ENCODE measurements at regions not wholly inside any gene's neighbourhood (a gene's known extent, or its start where the extent isn't known, plus 50 kb on each side); places are given as distances from the start of the nearest gene placed in this dataset.

DNA sequence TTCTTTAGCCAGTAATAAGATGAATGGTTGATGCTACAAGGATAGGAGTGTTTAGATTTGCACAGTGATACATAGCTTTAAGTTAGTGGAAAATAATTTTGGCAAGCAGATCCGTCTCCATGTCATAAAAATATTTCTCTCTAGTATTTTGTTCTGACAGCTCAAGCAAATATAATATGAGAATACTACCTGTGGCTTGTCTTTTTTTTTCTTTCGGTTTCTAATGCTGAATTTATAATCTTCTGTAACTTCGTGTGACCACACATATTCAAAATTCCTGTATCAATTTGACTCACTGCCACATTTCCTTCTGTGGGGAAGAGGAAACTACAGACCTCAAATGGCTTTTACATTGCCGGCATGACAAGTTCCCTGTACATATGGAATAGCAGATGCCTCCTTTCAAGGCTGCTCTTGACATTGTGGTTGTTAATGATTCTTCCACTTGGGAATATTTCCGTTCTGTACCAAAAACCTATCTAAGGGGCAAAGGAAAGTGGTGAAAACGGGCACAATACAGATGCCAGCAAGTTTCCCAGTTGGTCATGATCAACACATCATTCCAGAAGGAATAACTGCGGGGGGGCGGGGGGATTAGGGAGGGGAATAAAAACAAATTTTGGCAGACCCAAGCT lies 103.6 kb upstream of the CCDC91 start:
- H3K27ac ChIP-seq (ENCODE audit: low read length), result no peak overlapping the region
- no peaks in the 10 kb centered on the region for H3F3A ChIP-seq (ENCODE audit: insufficient read depth, low read length, poor library complexity, severe bottlenecking)
- H3K4me3 ChIP-seq (ENCODE audit: low read length), result no peak overlapping the region
- no peaks in the 10 kb centered on the region for H3K9me2 ChIP-seq (ENCODE audit: insufficient read depth, low read length)
- H3K9ac ChIP-seq (ENCODE audit: low read length), result no peak overlapping the region
- H3K36me3 ChIP-seq (ENCODE audit: insufficient read depth, low read length), result no peaks in the 10 kb centered on the region
- no peaks in the 10 kb centered on the region for H3K27me3 ChIP-seq (ENCODE audit: insufficient read depth, low read depth, low read length)
- H3K79me2 ChIP-seq (replicated peaks; ENCODE audit: insufficient read depth, low read length), result no peaks in the 10 kb centered on the region
- H3K9me3 ChIP-seq (ENCODE audit: low read length), result no peaks in the 10 kb centered on the region
- no peak overlapping the region for H3K4me2 ChIP-seq (ENCODE audit: low read length)
- TF ChIP-seq, protein P1, sequence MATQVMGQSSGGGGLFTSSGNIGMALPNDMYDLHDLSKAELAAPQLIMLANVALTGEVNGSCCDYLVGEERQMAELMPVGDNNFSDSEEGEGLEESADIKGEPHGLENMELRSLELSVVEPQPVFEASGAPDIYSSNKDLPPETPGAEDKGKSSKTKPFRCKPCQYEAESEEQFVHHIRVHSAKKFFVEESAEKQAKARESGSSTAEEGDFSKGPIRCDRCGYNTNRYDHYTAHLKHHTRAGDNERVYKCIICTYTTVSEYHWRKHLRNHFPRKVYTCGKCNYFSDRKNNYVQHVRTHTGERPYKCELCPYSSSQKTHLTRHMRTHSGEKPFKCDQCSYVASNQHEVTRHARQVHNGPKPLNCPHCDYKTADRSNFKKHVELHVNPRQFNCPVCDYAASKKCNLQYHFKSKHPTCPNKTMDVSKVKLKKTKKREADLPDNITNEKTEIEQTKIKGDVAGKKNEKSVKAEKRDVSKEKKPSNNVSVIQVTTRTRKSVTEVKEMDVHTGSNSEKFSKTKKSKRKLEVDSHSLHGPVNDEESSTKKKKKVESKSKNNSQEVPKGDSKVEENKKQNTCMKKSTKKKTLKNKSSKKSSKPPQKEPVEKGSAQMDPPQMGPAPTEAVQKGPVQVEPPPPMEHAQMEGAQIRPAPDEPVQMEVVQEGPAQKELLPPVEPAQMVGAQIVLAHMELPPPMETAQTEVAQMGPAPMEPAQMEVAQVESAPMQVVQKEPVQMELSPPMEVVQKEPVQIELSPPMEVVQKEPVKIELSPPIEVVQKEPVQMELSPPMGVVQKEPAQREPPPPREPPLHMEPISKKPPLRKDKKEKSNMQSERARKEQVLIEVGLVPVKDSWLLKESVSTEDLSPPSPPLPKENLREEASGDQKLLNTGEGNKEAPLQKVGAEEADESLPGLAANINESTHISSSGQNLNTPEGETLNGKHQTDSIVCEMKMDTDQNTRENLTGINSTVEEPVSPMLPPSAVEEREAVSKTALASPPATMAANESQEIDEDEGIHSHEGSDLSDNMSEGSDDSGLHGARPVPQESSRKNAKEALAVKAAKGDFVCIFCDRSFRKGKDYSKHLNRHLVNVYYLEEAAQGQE (IDR thresholded peaks at IDR 0.05; ENCODE audit: borderline replicate concordance), result no peak
- no peak for TF ChIP-seq EP300 (conservative IDR thresholded peaks at IDR 0.05; ENCODE audit: poor library complexity, severe bottlenecking)
- no peak for TF ChIP-seq SMC3 (conservative IDR thresholded peaks at IDR 0.05; ENCODE audit: poor library complexity)
- TF ChIP-seq MXI1 (conservative IDR thresholded peaks at IDR 0.05; ENCODE audit: poor library complexity, severe bottlenecking), result no peak
- TF ChIP-seq, protein P2, sequence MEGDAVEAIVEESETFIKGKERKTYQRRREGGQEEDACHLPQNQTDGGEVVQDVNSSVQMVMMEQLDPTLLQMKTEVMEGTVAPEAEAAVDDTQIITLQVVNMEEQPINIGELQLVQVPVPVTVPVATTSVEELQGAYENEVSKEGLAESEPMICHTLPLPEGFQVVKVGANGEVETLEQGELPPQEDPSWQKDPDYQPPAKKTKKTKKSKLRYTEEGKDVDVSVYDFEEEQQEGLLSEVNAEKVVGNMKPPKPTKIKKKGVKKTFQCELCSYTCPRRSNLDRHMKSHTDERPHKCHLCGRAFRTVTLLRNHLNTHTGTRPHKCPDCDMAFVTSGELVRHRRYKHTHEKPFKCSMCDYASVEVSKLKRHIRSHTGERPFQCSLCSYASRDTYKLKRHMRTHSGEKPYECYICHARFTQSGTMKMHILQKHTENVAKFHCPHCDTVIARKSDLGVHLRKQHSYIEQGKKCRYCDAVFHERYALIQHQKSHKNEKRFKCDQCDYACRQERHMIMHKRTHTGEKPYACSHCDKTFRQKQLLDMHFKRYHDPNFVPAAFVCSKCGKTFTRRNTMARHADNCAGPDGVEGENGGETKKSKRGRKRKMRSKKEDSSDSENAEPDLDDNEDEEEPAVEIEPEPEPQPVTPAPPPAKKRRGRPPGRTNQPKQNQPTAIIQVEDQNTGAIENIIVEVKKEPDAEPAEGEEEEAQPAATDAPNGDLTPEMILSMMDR (IDR thresholded peaks at IDR 0.05; ENCODE audit: poor library complexity, severe bottlenecking), result no peak
- TF ChIP-seq RAD21 (conservative IDR thresholded peaks at IDR 0.05), result no peak
- no peak for TF ChIP-seq POLR2AphosphoS5 (IDR thresholded peaks at IDR 0.05)
- TF ChIP-seq TAF1 (IDR thresholded peaks at IDR 0.05; ENCODE audit: low read depth), result no peak
- no peak for TF ChIP-seq EZH2 (IDR thresholded peaks at IDR 0.05; ENCODE audit: borderline replicate concordance, insufficient read depth, low read length, poor library complexity, severe bottlenecking)
- H4K20me1 ChIP-seq (ENCODE audit: insufficient read depth), result no peaks in the 10 kb centered on the region
- no peak overlapping the region for H2AFZ ChIP-seq (ENCODE audit: low read depth, low read length)

DNA sequence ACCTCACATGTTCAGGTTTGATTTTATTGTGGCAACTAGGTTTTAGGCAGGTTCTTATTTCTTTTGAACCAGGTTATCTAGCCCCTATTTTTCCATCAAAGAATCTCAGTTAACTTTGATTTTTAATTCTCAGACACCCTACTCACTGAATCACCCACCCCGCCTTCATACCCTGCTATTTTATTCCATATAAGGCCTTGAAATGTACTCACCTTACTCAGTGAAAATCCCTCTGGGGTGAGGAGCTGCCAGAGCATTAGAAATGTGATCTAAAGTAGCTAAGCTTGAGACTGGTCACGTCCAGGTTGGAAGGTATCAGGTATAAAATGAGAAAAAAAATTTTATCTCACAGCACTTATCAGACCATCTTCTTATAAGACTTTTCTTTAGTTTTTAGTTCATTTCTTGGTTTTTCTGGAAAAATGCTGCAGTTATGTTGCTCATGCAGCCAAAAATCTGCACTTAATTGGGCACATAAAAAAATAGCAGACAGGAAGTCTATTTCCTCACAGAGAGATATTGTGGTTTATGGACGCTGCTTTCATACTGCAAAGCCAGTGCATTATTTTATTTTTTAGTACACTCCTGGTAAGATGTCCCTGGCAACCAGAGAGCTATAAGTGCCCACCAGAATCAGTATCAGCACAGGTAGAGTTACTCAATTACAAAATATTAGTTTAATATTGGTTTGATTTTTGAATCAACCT lies 101.5 kb upstream of the CCDC91 start:
- H4K20me1 ChIP-seq (ENCODE audit: insufficient read depth), result no peaks in the 10 kb centered on the region
- H3K9me2 ChIP-seq (ENCODE audit: insufficient read depth, low read length), result no peaks in the 10 kb centered on the region
- no peaks in the 10 kb centered on the region for H3F3A ChIP-seq (ENCODE audit: insufficient read depth, low read length, poor library complexity, severe bottlenecking)
- H3K9me3 ChIP-seq (ENCODE audit: low read length), result no peaks in the 10 kb centered on the region
- H3K4me3 ChIP-seq (ENCODE audit: low read length), result no peak overlapping the region
- H3K27me3 ChIP-seq (ENCODE audit: insufficient read depth, low read depth, low read length), result no peaks in the 10 kb centered on the region
- no peaks in the 10 kb centered on the region for H3K36me3 ChIP-seq (ENCODE audit: insufficient read depth, low read length)
- H2AFZ ChIP-seq (ENCODE audit: low read depth, low read length), result no peak overlapping the region
- TF ChIP-seq, protein P2 (IDR thresholded peaks at IDR 0.05; ENCODE audit: poor library complexity, severe bottlenecking), result no peak
- TF ChIP-seq RAD21 (conservative IDR thresholded peaks at IDR 0.05) (no peak), MXI1 (conservative IDR thresholded peaks at IDR 0.05; ENCODE audit: poor library complexity, severe bottlenecking) (no peak), EZH2 (IDR thresholded peaks at IDR 0.05; ENCODE audit: borderline replicate concordance, insufficient read depth, low read length, poor library complexity, severe bottlenecking) (no peak), TAF1 (IDR thresholded peaks at IDR 0.05; ENCODE audit: low read depth) (no peak), POLR2AphosphoS5 (IDR thresholded peaks at IDR 0.05) (no peak), SMC3 (conservative IDR thresholded peaks at IDR 0.05; ENCODE audit: poor library complexity) (no peak), EP300 (conservative IDR thresholded peaks at IDR 0.05; ENCODE audit: poor library complexity, severe bottlenecking) (no peak)
- TF ChIP-seq, protein P1 (IDR thresholded peaks at IDR 0.05; ENCODE audit: borderline replicate concordance), result no peak
- H3K9ac ChIP-seq (ENCODE audit: low read length), result no peak overlapping the region
- no peak overlapping the region for H3K27ac ChIP-seq (ENCODE audit: low read length)
- no peaks in the 10 kb centered on the region for H3K79me2 ChIP-seq (replicated peaks; ENCODE audit: insufficient read depth, low read length)
- H3K4me2 ChIP-seq (ENCODE audit: low read length), result no peak overlapping the region

Data from neural cell (in vitro differentiated cells).